Fibroblast of villous mesenchyme (primary cell): ENCODE measurements at regions not wholly inside any gene's neighbourhood (a gene's known extent, or its start where the extent isn't known, plus 50 kb on each side); places are given as distances from the start of the nearest gene placed in this dataset.

Experiments used
- DNase-seq: peaks from one replicate; pipeline ENCODE4 v3.0.0-alpha.2; 2010; ENCODE audit warnings: low read depth
- H3K4me3 ChIP-seq: 2 replicates; pipeline ENCODE4 v1.5.1; 2011; ENCODE audit warnings: low read depth, mild to moderate bottlenecking, low read length
- TF ChIP-seq, protein P1 (sequence below): IDR thresholded peaks from 2 replicates; pipeline ENCODE4 v1.5.1; 2012; ENCODE audit warnings: low read depth, mild to moderate bottlenecking, low read length; ENCODE audit not compliant: insufficient read depth

GRCh38 chr21:27126140-27126539, 159.3 kb upstream of the ADAMTS5 start:
- H3K4me3 ChIP-seq: no peak overlapping the region
- no peak for DNase-seq
- TF ChIP-seq, protein P1, sequence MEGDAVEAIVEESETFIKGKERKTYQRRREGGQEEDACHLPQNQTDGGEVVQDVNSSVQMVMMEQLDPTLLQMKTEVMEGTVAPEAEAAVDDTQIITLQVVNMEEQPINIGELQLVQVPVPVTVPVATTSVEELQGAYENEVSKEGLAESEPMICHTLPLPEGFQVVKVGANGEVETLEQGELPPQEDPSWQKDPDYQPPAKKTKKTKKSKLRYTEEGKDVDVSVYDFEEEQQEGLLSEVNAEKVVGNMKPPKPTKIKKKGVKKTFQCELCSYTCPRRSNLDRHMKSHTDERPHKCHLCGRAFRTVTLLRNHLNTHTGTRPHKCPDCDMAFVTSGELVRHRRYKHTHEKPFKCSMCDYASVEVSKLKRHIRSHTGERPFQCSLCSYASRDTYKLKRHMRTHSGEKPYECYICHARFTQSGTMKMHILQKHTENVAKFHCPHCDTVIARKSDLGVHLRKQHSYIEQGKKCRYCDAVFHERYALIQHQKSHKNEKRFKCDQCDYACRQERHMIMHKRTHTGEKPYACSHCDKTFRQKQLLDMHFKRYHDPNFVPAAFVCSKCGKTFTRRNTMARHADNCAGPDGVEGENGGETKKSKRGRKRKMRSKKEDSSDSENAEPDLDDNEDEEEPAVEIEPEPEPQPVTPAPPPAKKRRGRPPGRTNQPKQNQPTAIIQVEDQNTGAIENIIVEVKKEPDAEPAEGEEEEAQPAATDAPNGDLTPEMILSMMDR: no peak

- no peak overlapping the region for H3K4me3 ChIP-seq
- no peak for DNase-seq
- TF ChIP-seq, protein P1: no peak
Observed at GRCh38 chr21:27122686-27123085, 155.8 kb upstream of the ADAMTS5 start.

GRCh38 chr21:27114111-27114510, 147.2 kb upstream of the ADAMTS5 start:
- TF ChIP-seq, protein P1: no peak
- no peak overlapping the region for H3K4me3 ChIP-seq
- DNase-seq: no peak

DNA sequence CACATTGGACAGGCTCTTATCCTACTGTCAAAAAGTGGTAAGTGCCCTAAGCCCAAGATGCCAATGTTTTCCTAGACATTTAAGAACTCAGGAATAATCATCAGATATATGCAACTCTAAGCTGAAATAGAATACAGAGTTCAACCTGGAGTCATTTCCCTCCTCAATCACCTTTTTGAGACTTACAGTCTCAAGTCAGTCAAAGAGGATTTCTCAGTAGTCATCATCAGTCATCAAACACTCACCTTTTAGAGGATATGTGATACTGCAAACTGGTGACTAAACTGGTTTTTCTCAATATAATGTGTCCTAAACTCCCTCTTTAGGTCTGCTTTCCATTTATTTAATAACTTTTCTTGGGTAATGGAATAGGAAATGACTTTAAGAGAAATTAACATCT, 145.3 kb upstream of the ADAMTS5 start:
- no peak for DNase-seq

GRCh38 chr21:27110956-27111355, 144.1 kb upstream of the ADAMTS5 start:
- no peak overlapping the region for H3K4me3 ChIP-seq
- TF ChIP-seq, protein P1: no peak
- no peak for DNase-seq

More for the DNA sequence above, 145.3 kb upstream of the ADAMTS5 start:
- no peak overlapping the region for H3K4me3 ChIP-seq
- TF ChIP-seq, protein P1: no peak

GRCh38 chr21:27108701-27109100, 141.8 kb upstream of the ADAMTS5 start:
- TF ChIP-seq, protein P1: no peak
- DNase-seq: no peak
- no peak overlapping the region for H3K4me3 ChIP-seq

DNA sequence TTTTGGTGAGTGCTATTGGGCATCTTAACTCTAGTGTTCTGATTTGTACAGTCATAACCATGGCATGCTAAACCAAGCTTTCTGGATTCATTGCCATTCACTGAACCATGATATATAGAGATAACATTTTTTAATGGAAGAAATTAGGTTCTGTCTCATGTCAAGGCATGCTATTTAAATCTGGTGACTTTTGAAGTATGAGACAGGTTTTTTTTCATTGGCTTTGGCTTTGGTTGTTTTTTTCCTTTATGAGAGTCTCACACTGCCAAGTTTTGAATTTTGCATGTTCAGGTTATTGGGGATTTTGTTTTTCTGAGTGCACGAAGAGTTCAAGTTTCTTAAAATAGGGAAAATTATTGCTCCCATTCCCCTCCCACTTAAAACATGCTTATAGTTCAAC, 141.3 kb upstream of the ADAMTS5 start:
- TF ChIP-seq, protein P1: no peak
- no peak overlapping the region for H3K4me3 ChIP-seq
- peak; percentile 40 for DNase-seq
